A673 (cell line): ENCODE measurements at regions not wholly inside any gene's neighbourhood (a gene's known extent, or its start where the extent isn't known, plus 50 kb on each side); places are given as distances from the start of the nearest gene placed in this dataset.

ENCODE experiments used
- CTCF ChIP-seq: fragments of 300-800, 200-600 bp; sonication (generic); conservative IDR thresholded peaks from 2 replicates; pipeline ENCODE4 v1.5.1; 2017; ENCODE audit warnings: low read depth, mild to moderate bottlenecking, antibody characterized with exemption, low read length, moderate library complexity, mixed read lengths
- EZH2 ChIP-seq: fragments of 200-600 bp; sonication (generic); IDR thresholded peaks from 2 replicates; pipeline ENCODE4 v1.6.1; 2017; ENCODE audit warnings: borderline replicate concordance, low read depth, mild to moderate bottlenecking, mixed read lengths, antibody characterized with exemption, low read length; ENCODE audit not compliant: poor library complexity, severe bottlenecking

GRCh38 chr17:65408050-65408449 is 153.4 kb downstream of the AXIN2 start:
- TF ChIP-seq CTCF: no peak
- TF ChIP-seq EZH2: no peak
